ENCODE measurements at regions not wholly inside any gene's neighbourhood (a gene's known extent, or its start where the extent isn't known, plus 50 kb on each side); places are given as distances from the start of the nearest gene placed in this dataset.

- TF ChIP-seq, protein P1, sequence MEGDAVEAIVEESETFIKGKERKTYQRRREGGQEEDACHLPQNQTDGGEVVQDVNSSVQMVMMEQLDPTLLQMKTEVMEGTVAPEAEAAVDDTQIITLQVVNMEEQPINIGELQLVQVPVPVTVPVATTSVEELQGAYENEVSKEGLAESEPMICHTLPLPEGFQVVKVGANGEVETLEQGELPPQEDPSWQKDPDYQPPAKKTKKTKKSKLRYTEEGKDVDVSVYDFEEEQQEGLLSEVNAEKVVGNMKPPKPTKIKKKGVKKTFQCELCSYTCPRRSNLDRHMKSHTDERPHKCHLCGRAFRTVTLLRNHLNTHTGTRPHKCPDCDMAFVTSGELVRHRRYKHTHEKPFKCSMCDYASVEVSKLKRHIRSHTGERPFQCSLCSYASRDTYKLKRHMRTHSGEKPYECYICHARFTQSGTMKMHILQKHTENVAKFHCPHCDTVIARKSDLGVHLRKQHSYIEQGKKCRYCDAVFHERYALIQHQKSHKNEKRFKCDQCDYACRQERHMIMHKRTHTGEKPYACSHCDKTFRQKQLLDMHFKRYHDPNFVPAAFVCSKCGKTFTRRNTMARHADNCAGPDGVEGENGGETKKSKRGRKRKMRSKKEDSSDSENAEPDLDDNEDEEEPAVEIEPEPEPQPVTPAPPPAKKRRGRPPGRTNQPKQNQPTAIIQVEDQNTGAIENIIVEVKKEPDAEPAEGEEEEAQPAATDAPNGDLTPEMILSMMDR (IDR thresholded peaks at IDR 0.05; ENCODE audit: low read depth, low read length), result no peak
- no peaks in the 10 kb centered on the region for H3K4me1 ChIP-seq (ENCODE audit: low read depth)
- no peaks in the 10 kb centered on the region for H3K36me3 ChIP-seq
- H3K27ac ChIP-seq, result no peak overlapping the region
- H3K4me3 ChIP-seq, result no peak overlapping the region
- no peaks in the 10 kb centered on the region for H3K27me3 ChIP-seq
- DNase-seq (ENCODE audit: low read depth in 1 of 2, low spot score in 1 of 2), result no peak
- H3K9me3 ChIP-seq (ENCODE audit: low read depth), result no peaks in the 10 kb centered on the region
Observed at GRCh38 chr7:34396437-34397064, 261.5 kb upstream of the NPSR1 start.

- TF ChIP-seq, protein P1 (IDR thresholded peaks at IDR 0.05; ENCODE audit: low read depth, low read length), result no peak
- no peak for DNase-seq (ENCODE audit: low read depth in 1 of 2, low spot score in 1 of 2)
- no peaks in the 10 kb centered on the region for H3K4me1 ChIP-seq (ENCODE audit: low read depth)
Observed at GRCh38 chr7:34401776-34402175, 256.2 kb upstream of the NPSR1 start.

DNA sequence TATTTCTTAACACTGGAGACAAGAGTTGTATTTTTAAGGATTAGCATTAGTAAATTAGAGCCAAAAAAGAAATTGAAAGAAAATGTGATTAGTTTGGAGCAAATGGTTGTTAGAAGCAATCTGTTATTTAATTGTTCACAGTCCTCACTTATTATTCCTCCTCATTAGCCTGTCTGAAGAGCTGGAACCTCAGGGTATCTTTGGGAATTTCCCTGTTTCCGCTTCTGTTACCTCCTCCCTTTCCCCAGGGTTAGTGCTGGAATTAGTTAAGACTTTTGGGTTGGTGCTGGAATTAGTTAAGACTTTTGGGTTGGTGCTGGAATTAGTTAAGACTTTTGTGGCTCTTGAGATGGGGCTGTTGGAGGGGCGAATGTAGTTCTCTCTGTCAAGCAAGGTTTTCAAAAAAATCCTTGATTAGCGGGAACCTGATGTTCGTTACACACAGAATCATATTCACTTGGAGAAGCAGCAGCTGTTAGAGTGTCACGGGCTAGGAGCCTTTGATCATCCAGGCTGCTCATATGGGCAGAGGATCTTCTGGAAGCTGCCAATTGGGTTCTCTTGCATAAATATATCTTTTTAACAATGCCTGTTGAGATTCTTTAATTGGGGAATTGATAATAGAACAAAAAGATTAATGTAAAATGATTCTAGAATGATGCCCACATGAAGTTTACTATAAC lies 251.0 kb upstream of the NPSR1 start:
- H3K4me3 ChIP-seq, result no peak overlapping the region
- no peaks in the 10 kb centered on the region for H3K27me3 ChIP-seq
- TF ChIP-seq, protein P1 (IDR thresholded peaks at IDR 0.05; ENCODE audit: low read depth, low read length), result no peak
- H3K4me1 ChIP-seq (ENCODE audit: low read depth), result no peaks in the 10 kb centered on the region
- H3K36me3 ChIP-seq, result no peaks in the 10 kb centered on the region
- H3K9me3 ChIP-seq (ENCODE audit: low read depth), result no peaks in the 10 kb centered on the region
- H3K27ac ChIP-seq, result no peak overlapping the region
- DNase-seq (ENCODE audit: low read depth in 1 of 2, low spot score in 1 of 2), result no peak

More at GRCh38 chr7:34401776-34402175, 256.2 kb upstream of the NPSR1 start:
- Histone ChIP-seq H3K36me3 (no peaks in the 10 kb centered on the region), H3K4me3 (no peak overlapping the region), H3K9me3 (ENCODE audit: low read depth) (no peaks in the 10 kb centered on the region), H3K27ac (no peak overlapping the region), H3K27me3 (no peaks in the 10 kb centered on the region)

- DNase-seq (ENCODE audit: low read depth in 1 of 2, low spot score in 1 of 2), result no peak
- H3K4me3 ChIP-seq, result no peak overlapping the region
- no peaks in the 10 kb centered on the region for H3K9me3 ChIP-seq (ENCODE audit: low read depth)
- no peaks in the 10 kb centered on the region for H3K27me3 ChIP-seq
- no peaks in the 10 kb centered on the region for H3K4me1 ChIP-seq (ENCODE audit: low read depth)
- H3K36me3 ChIP-seq, result no peaks in the 10 kb centered on the region
- TF ChIP-seq, protein P1 (IDR thresholded peaks at IDR 0.05; ENCODE audit: low read depth, low read length), result no peak
- H3K27ac ChIP-seq, result no peak overlapping the region
Observed at GRCh38 chr7:34407586-34407985, 250.4 kb upstream of the NPSR1 start.

- no peak for DNase-seq (ENCODE audit: low read depth in 1 of 2, low spot score in 1 of 2)
- Histone ChIP-seq H3K36me3 (no peaks in the 10 kb centered on the region), H3K27me3 (no peaks in the 10 kb centered on the region), H3K4me3 (no peak overlapping the region), H3K4me1 (ENCODE audit: low read depth) (no peaks in the 10 kb centered on the region), H3K27ac (no peak overlapping the region), H3K9me3 (ENCODE audit: low read depth) (no peaks in the 10 kb centered on the region)
- TF ChIP-seq, protein P1 (IDR thresholded peaks at IDR 0.05; ENCODE audit: low read depth, low read length), result no peak
Observed at GRCh38 chr7:34417781-34418180, 240.2 kb upstream of the NPSR1 start.

Data from cardiac muscle cell (in vitro differentiated cells and primary cell).